NCI-H146 (cell line): ENCODE measurements at regions not wholly inside any gene's neighbourhood (a gene's known extent, or its start where the extent isn't known, plus 50 kb on each side); places are given as distances from the start of the nearest gene placed in this dataset.
"Not testable (repeated sequence)": the region's sequence is repeated elsewhere in the genome, so short reads cannot be mapped to it uniquely, and the experiment has no call there.

Source experiments
- DNase-seq: peaks from one replicate; lab custom pipeline; 2025; lab: John Stamatoyannopoulos, UW

DNA sequence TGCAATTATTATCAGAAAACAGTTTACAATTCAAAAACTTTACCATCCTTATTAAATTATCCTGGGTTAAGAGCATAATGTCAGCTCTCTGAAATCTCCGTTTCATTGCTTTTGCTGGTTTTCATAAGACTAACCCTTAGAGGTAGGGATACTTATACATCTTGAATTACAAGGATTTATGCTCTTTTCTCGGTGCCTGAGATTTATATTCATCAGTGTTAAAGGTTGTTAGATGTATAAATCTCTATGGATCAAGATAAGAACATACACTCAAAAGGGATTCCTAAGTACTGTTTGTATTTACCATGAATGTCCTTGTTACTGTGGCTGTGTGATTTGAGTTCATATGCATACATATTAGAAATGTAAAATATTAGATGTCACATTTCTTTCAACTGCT, 684.7 kb downstream of the EFNA5 start:
- no peak for DNase-seq

DNA sequence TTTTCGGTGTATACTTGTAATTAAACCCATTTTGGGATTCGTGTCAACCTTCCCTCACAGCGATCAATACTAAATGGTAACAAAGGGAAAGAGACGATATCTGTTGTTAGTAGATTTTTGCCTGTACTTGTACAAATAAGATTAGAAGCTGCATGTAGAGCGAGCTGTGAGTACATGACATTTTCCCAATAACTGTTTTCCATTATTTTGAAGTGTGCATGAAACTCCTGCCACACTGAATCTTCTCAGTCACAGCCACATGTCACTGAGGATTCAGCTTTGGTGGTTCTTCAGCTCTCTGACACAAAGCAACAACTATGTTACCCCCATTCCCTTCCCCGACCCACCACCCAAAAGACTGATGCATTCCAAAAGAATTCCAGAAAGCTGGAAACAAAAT, 685.6 kb downstream of the EFNA5 start:
- DNase-seq, result no peak

DNA sequence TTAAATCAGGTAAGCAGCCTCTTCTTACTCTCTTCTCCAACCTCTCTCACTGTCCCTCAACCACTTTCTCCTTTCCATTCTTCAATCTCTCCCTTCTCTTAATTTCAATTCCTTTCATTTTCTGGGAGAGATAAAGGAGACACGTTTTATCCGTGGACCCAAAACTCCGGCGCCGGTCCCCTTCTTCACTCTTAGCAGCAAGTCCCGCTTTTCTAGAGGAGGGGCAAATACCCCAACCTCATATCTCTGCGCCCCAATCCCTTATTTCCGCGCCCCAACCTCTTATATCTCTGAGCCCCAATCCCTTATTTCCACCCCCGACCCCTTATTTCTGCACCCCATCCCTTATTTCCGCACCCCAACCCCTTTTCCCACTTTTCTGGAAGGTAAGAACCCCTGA, 691.6 kb downstream of the EFNA5 start:
- DNase-seq, result not testable (repeated sequence)

DNA sequence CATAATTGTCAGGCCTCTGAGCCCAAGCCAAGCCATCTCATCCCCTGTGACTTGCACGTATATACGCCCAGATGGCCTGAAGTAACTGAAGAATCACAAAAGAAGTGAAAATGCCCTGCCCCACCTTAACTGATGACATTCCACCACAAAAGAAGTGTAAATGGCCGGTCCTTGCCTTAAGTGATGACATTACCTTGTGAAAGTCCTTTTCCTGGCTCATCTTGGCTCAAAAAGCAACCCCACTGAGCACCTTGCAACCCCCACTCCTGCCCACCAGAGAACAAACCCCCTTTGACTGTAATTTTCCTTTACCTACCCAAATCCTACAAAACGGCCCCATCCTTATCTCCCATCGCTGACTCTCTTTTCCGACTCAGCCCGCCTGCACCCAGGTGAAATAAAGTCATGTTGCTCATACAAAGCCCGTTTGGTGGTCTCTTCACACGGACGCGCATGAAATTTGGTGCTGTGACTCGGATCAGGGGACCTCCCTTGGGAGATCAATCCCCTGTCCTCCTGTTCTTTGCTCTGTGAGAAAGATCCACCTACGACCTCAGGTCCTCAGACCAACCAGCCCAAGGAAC, 692.1 kb downstream of the EFNA5 start:
- DNase-seq, result not testable (repeated sequence)

DNA sequence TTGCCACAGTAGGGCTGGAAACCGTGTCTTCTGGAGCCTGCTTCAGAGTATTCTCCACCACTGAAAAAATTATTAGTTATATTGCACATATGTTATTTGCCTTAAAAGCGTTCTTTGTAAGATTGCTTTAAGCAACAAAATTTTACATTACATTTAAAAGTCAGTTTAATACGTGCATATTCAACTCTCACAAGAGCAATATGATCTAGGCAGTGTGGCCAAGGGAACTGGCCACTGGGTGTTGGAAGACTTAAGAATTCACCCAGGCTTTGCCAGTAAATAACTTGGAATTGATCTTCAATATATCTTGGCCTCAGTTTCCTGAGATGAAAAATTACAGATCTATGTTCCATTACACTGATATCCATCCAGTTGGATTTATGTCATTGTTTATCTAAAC, 694.4 kb downstream of the EFNA5 start:
- no peak for DNase-seq

DNA sequence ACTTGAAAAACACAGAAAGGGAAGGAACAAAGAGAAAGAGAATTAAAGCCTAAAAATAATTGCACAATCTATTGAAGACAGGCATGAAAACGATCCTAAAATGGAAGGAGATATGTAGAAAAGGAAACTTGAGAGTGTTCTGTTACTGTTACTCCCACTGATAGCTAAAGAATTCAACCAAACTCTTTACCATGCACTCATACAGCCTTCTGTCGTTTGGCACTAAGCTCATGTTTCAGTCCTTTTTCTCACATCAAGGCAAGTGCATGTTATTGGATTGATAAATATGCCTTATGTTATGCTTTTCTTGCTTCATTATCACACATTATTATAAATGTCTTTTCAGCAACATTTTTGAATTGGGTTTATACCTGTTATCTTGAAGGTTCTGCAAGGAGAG, 696.5 kb downstream of the EFNA5 start:
- no peak for DNase-seq

DNA sequence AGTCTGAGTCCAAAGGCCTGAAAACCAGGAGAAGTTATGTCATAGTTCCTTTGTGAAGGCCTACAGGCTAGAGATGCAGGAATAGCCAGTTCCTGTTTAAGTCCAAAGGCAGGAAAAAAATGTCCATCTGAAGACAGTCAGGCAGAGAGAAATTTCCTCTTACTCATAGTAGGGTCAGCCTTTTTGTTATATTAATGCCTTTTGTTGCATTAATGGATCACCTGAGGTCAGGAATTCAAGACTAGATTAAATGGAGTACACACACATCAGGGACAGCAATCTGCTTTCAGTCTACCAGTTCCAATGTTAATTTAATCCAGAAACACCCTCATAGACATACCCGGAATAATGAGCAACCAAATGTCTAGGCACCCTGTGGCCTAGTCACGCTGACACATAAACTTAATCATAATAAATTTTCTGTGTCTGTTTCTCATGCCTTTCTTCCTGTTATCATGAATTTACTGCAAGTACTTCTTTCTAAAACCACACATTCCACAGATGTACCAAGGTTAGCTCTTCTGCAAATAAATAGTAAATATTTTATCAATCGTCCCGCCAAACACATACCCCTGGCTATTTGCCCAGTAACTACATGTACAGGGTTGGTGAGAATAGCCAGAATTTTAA, 703.9 kb downstream of the EFNA5 start:
- DNase-seq, result no peak

DNA sequence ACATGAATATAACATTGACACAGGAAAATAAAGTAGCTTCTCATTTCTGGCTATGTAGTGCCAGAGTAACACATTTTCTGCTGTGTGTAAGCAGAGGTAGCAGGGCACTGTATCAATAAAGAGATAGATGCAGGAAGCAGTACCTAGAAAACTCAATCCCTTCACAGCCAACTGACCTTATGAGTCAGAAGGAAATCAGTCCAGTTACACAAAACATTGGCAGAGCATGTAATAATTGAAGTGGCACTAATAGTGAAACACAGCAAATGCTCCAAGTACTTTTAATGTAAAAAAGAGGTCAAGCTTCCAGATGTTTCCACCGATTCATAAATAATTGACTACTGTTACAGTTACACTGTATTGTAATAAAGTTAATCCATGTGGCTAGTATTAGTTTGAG, 706.6 kb downstream of the EFNA5 start:
- DNase-seq, result no peak

DNA sequence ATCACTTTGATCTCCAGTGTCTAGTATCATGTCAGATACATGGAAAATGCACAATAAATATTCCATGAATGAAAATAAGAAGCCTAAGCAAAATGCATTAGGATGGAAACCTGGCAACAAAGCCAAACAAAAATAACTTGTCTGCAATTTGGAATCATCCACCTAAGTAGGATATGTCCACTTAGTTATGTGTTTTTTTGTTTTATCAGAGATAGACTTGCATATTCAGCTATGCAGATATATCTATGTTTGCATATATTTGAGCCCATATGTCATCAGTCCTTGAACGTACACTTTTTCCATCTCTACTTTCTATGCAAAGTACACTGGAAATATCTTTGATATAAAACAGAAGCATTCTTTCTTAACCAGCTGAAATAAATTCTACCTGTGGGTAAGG, 707.1 kb downstream of the EFNA5 start:
- DNase-seq, result no peak

DNA sequence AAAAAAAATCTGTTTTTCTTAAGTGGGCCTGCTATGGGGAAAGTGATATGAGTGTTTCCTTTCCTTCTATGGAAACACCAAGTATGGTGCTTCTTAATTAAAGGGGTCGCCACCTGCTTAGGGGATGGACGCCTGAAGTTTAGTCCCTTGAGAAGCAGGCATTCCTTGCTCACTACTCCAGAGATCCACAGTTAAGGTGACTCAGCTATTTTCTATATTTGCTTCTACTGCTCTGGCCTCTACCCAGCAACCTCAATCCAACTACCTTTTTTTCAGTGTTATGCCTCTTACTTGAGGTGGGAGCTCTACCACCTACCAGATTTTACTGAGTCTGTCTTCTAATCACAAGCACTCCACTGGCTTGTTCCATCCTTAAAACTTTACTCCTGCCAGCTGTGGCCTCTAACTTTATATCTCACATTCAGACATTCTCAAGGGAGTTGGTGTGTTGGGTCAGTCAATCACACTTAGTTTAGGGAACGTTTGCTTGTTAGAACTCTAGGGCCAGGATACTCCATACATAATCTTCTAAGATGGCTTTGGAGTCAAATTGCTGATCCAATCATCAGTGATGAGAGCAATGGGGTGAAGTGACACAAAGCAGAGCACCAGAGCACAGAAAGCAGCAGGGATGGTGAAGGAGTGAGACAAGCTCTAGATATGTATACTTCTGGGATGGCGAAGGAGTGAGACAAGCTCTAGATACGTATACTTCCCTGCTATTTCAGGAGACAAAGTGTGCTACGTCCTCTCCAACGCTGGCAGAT, 708.1 kb downstream of the EFNA5 start:
- no peak for DNase-seq

DNA sequence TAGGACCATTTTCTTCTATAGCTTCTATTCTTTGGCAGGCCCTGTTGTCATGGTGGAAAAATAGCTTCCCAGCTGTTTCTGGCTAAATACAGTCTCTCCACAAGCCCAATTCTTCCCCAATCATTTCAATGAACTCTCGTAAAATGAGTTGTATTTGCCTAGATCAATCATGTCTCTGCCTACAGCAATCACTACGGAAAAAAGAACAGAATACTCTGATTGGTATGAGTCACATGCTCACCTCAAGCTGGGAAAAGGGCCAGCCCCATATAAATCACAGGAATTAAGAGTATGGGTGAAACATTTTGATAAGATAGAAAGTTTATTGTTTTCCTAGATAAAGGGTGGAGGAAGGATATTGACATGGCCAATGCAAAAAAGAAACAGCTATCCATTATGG, 711.4 kb downstream of the EFNA5 start:
- peak; percentile 25 for DNase-seq

DNA sequence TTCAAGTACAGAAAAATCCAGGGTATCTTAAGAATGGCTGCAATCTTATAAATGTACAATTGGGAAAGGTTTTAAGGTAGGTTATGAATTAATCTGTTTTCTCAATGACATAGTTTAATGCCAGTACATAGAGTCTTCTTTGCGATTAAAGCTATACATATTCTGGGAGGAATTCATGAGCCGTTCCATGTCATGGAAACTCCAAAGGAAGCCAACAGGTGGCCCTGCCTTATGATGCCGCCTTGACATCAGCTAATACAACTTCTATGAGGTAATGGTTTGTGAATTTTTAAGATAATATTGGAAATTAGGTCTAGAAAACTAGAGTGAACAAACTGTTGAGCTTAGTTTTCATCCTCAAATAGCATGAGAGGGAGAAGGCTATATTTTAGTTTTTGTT, 713.4 kb downstream of the EFNA5 start:
- DNase-seq, result no peak

DNA sequence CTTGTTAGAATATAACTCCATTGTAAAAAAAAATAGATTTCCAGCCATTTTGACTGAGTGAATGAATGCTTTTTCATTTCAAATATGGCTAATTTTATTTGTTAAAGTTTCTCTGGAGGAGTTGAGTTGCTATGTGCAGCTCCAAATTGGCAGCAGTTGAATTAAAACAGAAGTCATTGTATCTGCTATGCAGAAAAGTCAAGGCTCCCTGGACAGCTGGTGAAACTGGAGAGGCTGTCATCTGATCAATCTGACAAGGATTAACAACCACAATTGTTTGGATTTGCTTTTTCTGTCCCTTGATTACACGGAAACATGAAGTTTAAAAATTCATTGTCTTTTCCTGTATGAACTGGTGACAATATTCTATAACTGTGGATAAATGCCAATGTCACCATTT, 713.9 kb downstream of the EFNA5 start:
- DNase-seq, result peak; percentile 4

DNA sequence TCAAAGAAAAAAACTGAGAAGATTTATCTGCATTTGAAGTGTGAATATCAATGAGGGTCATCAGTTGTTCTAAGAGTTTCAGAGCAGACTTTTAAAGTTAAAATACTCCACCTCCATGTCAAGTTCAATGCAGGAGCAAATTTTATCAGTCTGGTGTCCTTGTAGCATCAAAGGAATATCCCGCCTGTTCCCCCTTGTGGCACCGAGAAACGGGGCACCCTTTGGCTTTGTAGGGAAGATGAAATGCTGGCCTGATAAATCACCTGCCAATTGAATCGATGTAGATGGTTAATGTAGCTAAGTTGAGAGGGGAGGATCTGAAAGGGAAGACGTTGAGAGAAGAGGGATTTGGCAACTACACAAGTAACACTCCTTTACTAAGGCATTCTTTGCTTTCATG, 714.5 kb downstream of the EFNA5 start:
- no peak for DNase-seq

DNA sequence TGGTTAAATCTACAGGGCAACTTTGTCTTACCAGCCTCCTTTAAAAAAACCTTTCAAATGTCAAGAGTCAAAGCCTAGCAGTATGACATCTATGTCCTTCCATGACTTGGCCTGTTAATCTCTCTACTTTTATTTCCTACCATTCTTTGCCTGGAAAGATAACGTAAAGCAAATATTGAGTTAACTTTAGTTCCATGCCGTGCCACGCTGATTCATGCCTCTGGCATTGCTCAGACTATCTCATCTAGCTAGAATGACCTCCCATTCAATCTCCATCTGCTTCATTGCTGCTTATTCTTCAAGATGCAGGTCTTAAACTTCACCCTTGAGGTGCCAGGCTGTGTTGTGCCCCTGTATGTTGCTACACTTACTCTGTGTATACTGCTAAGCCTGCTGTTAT, 729.8 kb downstream of the EFNA5 start:
- no peak for DNase-seq

DNA sequence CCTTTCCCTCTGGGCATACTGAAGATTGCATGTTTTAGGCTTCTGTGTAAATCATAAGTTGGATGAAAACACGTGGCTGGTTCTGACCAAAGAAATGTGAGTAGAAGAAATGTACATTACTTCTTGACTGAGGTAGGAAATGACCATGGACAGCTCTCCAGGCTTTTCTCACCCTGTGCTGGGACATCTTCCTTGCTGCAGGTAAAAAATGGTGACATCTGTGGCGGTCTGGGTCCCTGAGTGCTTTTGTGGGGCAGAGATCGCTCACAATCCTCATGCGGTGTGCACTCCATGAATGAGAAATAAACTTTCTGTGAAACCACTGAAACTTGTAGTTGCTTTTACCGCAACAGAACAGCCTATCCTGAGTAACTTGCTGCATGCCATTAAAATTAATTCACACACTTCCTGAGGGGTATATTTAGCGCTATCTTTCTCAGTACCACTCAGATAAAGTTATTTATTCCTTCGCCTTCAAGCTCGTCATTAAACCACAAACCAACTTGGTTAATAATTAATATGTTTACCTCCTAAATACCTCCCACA, 730.4 kb downstream of the EFNA5 start:
- DNase-seq, result no peak

DNA sequence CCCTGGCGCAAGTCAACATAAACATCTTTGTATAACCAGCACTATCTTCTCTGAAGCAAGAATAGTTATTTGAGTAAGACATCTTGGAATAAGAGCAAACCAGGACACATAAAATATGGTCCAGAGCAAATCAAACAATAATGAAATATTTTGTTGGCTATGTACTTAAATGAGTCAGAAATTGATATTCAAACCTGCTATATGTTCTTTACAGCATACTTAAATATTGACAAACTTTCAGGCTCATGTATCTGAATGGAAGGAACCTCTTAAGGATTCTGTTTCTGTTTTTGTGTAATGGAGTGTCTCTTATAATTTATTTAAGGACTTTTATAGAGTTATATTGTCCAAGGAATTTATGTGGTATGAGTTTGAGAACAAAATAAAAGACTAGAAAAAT, 747.3 kb downstream of the EFNA5 start:
- no peak for DNase-seq

DNA sequence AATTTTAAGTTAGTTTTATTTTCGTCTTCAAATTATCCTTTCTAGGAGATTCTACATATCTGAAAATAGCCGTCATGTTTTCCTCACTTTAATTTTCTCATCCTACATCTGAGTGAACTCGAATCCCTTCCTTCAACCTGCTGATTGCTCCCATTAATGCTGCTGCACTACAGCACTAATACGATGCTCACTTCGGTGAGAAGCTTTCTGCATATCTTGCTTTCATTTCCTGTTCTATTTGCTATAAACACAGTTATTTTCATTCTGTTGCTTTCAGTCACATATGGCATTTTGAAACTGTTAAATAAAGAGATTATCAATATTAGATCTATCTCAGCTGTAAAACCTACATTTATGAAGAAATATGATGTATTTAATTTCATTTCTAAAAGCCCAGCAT, 749.2 kb downstream of the EFNA5 start:
- DNase-seq, result no peak

DNA sequence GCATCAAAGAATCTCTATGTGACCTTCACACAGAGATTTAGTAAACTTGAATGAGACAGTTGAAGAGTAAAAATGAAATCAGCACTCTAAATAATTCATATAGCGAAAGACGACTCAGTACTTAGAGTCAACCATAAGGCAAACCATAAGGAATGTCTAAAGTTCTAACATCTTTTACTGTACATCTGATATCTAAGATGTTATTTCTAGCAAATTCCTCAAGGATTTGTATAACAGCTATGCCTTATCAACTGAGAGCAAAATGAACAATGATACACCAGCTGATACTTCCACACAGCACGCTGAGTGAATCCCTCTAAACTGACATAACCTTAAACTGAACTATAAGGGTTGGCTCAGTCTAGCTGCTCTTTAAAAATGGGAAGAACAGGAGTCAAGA, 760.3 kb downstream of the EFNA5 start:
- no peak for DNase-seq

DNA sequence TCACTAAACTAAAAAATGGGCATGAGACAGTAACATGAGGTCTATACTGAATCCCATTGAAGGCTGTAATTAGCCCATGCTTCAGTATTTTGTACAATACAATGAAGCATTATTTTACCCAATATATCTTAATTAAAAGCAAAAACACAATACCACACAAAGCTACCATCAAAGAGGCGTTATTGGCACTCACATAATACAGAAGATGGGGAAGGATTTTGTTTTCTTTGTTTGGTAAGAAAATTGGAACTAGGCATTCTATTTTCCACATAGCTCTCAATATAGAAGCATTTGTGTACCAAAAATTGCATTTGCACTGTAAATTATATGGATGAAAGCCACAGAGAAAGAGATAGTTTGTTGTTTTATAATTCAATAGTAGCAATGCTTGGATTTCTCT, 761.0 kb downstream of the EFNA5 start:
- no peak for DNase-seq

DNA sequence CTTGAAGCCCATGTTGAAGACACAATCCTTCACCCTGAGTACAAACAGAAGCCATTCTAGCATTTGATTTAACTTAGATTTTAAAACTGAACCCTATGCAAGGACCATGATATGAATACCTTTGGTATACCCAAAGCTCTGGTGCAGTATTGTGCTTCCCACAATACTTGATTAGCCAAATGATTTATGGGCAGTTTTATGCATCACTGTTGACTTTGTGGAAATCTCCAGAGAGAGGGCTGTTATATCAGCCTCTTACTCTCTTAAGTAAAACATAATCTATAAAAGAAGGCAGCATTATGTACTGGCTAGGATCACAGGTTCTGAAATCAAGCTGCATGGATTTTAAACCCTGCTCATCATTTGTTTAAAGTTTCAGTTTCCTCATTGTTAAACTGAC, 762.8 kb downstream of the EFNA5 start:
- no peak for DNase-seq

DNA sequence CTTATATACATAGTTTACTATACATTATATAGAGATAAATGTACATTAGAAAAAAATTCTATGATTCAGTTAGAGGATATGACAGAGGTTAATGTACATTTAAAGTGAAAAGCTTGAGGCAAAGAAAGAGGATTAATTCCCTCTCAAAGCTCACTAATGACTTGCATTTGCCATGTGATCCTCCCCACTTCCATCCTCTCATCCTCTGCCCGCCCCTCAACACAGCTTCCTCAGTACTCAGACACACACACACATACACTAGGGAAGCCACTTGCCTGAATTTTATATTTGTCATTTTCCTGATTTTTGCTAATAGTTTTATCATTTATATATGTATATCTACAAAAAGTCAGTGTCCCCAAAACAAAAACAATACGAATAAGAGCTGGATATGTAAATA, 764.5 kb downstream of the EFNA5 start:
- no peak for DNase-seq

DNA sequence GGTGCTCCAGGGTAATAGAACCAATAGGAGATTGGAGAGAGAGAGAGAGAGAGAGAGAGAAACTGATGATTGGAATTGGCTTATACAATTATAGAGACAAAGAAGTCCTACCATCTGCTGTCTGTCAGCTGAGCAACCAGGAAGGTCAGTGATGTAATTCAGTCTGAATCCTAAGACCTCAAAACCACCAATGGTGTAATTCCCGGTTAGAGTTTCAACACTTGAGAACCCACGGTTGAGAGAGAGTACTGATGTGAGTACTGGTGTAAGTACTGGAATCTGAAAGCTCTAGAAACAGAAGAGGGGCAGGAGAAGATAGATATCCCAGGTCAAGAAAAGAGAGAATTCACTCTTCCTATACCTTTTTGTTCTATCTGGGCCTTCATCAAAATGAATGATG, 775.8 kb downstream of the EFNA5 start:
- no peak for DNase-seq
